ENCODE measurements at regions not wholly inside any gene's neighbourhood (a gene's known extent, or its start where the extent isn't known, plus 50 kb on each side); places are given as distances from the start of the nearest gene placed in this dataset.
"Not testable (repeated sequence)": the region's sequence is repeated elsewhere in the genome, so short reads cannot be mapped to it uniquely, and the experiment has no call there.

DNA sequence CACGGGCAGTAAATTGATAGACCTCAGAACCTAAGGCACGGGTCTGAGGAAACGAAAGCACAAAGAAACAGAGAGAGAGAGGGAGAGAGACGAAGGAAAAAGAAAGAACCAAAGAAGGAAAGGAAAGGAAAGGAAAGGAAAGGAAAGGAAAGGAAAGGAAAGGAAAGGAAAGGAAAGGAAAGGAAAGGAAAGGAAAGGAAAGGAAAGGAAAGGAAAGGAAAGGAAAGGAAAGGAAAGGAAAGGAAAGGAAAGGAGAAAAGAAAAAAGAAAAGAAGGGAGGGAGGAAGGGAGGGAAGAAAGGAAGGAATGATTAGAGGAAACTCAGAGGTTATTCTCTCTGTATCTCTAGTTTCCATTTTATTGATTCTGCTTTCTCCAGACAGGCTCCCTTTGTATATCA, 302.6 kb upstream of the SLITRK3 start:
- not testable (repeated sequence) for TF ChIP-seq POLR2A (IDR thresholded peaks at IDR 0.05; ENCODE audit: low read length); GATA1 (IDR thresholded peaks at IDR 0.05; ENCODE audit: low read depth, low read length)

All from erythroblast (primary cell).